ACC112 (cell line): ENCODE measurements at regions not wholly inside any gene's neighbourhood (a gene's known extent, or its start where the extent isn't known, plus 50 kb on each side); places are given as distances from the start of the nearest gene placed in this dataset.

Experiments used
- H2AFZ ChIP-seq: fragments of 200-600 bp; sonication (generic); one replicate; pipeline ENCODE4 v1.6.0; 2017; ENCODE audit warnings: antibody characterized with exemption, low read length; ENCODE audit not compliant: unreplicated experiment
- H3K27ac ChIP-seq: fragments of 200-600 bp; sonication (generic); 2 replicates; pipeline ENCODE4 v1.5.1; 2014; ENCODE audit warnings: low read depth, mild to moderate bottlenecking, antibody characterized with exemption, low read length, moderate library complexity
- H3K27me3 ChIP-seq: fragments of 200-600 bp; sonication (generic); 2 replicates; pipeline ENCODE4 v1.6.1; 2014; ENCODE audit warnings: mild to moderate bottlenecking, antibody characterized with exemption, low read length, moderate library complexity, mixed read lengths; ENCODE audit not compliant: insufficient read depth
- H3K36me3 ChIP-seq: fragments of 200-600 bp; sonication (generic); 2 replicates; pipeline ENCODE4 v1.6.1; 2016; ENCODE audit warnings: mild to moderate bottlenecking, antibody characterized with exemption, low read length, moderate library complexity, mixed read lengths; ENCODE audit not compliant: insufficient read depth
- H3K4me1 ChIP-seq: fragments of 200-600 bp; sonication (generic); one replicate; pipeline ENCODE4 v1.6.1; 2016; ENCODE audit warnings: low read length, mixed read lengths; ENCODE audit not compliant: insufficient read depth, unreplicated experiment, control insufficient read depth
- H3K4me3 ChIP-seq: fragments of 200-600 bp; sonication (generic); 2 replicates; pipeline ENCODE4 v1.5.1; 2014; ENCODE audit warnings: mild to moderate bottlenecking, low read depth, low read length
- H3K79me2 ChIP-seq: fragments of 200-600 bp; sonication (generic); one replicate; pipeline ENCODE4 v1.6.0; 2016; ENCODE audit warnings: low read length; ENCODE audit not compliant: control insufficient read depth, unreplicated experiment, insufficient read depth

DNA sequence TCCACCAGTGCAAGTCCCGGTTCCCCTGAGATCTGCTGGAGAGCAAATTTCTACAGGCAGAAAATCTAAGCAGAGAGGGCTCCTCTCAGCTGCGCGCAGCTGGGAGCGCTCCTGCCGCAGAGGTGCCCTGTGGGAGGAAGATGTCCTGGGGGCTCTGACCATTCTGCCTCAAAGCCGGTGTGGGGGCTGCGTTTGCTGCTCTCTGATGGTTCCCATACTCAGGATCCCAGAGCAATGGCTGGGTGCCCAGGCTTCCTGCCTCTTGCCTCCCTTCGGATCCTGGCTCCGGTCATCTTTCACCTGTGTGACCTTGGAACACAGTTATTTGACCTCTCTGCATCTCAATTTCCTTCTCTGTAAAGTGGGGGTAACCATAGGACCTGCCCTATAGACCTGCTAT, 434.2 kb downstream of the ZNF521 start:
- Histone ChIP-seq H3K4me3 (no peak overlapping the region), H3K4me1 (no peaks in the 10 kb centered on the region), H3K27ac (no peak overlapping the region), H3K79me2 (no peaks in the 10 kb centered on the region), H3K36me3 (no peaks in the 10 kb centered on the region), H3K27me3 (peaks cover 17% of the 10 kb centered on the region; the same call in 1 of the 2 replicates), H2AFZ (no peak overlapping the region)

DNA sequence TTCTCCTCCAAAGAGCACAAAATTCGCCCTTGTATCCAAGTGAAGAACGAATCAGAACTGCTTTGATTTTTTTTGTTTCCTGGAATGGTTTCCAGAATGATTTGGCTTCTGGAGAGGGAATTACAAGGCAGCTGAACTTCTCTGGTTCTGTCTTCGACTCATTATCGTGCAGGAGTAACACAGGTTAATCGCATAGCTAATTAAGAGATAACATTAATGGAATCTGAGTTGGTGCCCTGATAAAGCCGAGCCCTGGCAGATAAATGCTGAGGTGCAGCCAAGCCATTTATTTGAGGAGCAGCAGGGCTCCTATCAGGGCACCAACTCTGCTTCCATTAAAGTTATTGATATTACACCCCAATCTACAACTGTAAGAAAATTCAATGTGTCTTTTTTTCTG, 433.7 kb downstream of the ZNF521 start:
- Histone ChIP-seq H2AFZ (no peak overlapping the region), H3K79me2 (no peaks in the 10 kb centered on the region), H3K4me1 (no peaks in the 10 kb centered on the region), H3K27me3 (peaks cover 13% of the 10 kb centered on the region; the same call in 1 of the 2 replicates), H3K36me3 (no peaks in the 10 kb centered on the region), H3K4me3 (no peak overlapping the region), H3K27ac (no peak overlapping the region)

DNA sequence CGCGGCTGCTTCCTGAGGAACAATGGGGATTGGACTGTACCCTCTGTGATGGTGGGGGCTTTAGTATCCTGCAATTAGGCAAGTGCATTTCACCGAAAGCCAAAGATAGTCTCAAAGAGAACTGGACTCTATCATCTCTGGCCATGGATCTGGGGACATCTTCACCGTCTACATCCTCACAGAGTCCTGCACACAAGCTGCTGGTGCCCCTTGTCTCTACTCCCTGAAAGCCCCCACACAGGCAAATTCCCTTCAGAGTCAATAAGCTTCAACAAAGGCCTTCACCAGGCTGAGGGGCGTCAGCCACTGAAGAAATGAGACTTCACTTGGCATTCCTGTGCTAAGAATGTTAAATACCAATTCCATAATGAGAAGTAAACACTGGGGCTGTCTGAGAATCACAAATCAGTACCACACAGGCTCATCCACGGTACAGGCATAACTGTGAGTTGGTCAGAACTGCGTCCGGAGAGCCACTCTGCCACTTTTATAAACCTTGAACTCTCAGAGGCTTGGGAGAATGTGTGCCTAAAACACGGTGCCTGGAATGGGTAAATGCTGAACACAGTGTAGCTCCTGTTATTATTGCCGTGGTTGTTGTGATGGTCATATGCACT, 432.7 kb downstream of the ZNF521 start:
- Histone ChIP-seq H3K4me3 (no peak overlapping the region), H3K79me2 (no peaks in the 10 kb centered on the region), H3K4me1 (no peaks in the 10 kb centered on the region), H3K36me3 (no peaks in the 10 kb centered on the region), H3K27me3 (peaks cover 19% of the 10 kb centered on the region), H2AFZ (no peak overlapping the region), H3K27ac (no peak overlapping the region)

DNA sequence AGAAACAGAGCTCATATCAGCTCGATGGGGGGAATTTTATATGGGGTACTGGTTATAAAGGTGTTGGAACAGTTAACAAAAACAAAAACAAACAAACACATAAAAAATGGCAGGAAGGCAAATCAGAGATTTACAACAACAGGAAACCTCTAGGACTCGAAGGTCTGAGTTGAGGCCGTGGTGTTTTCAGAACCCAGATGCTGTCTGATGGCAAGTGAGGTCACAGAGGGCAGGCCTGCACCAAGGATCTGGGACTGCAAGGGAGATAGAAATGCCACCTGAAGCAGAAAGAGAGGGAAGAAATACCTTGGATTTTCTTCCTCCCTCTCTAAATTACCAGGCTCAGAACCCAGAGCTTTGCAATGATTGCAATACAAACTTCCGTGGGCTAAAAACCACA, 429.5 kb downstream of the ZNF521 start:
- H3K27ac ChIP-seq: no peak overlapping the region
- no peaks in the 10 kb centered on the region for H3K36me3 ChIP-seq
- H3K4me1 ChIP-seq: no peaks in the 10 kb centered on the region
- no peak overlapping the region for H2AFZ ChIP-seq
- no peaks in the 10 kb centered on the region for H3K79me2 ChIP-seq
- peaks cover 19% of the 10 kb centered on the region for H3K27me3 ChIP-seq
- H3K4me3 ChIP-seq: no peak overlapping the region

DNA sequence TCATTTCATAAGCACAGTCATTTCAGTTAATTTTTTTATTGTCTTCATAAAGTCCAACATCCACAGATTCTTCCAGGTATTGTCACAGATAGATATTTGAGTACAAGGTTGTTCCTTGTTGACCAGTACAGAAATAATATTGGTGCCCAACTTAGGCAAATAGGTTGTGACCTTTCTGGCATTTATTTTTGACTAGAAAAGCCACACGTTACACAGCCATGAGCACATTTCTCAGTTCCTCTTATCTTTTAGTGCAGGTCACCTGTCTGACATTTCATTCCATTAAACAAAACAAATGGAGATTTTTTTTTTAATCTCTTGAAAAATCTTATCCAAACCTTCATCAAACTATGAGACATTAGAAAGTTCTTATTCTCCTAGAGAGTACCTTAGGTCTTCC, 428.8 kb downstream of the ZNF521 start:
- Histone ChIP-seq H3K4me3 (no peak overlapping the region), H3K27ac (no peak overlapping the region), H3K36me3 (no peaks in the 10 kb centered on the region), H3K27me3 (peaks cover 17% of the 10 kb centered on the region), H3K4me1 (no peaks in the 10 kb centered on the region), H2AFZ (no peak overlapping the region), H3K79me2 (no peaks in the 10 kb centered on the region)

DNA sequence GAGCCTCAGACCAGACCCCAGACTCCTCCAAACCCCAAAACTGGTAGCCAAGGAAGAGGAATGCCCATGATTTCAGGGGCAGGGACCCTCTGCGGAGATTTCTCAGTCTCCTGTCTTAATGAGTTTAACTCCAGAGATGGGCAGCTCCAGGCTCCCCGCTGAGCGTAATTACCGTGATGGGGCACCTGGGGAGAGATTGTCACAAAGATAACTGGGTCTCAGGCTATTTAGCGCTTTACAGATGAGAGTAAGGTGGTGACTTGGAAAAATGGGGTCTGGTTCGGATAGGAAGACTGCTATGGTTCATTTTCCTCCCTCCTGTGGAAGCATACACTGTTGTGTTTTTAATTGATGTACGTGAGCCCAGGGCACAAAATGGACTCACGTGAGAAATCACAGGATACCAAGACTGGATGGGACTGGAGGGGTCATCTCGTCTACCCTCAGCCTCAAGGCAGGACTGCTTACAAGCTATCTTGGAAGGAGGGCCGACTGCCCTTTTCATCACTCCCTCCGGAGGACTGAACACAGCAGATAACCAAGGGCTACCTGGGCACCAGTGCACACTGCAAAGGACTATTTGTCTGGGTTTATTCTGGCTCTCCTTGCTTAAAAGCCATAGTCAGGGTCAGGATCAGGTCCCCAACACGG, 427.8 kb downstream of the ZNF521 start:
- Histone ChIP-seq H3K36me3 (no peaks in the 10 kb centered on the region), H2AFZ (no peak overlapping the region), H3K4me1 (no peaks in the 10 kb centered on the region), H3K4me3 (no peak overlapping the region), H3K79me2 (no peaks in the 10 kb centered on the region), H3K27ac (no peak overlapping the region), H3K27me3 (peaks cover 9% of the 10 kb centered on the region)

DNA sequence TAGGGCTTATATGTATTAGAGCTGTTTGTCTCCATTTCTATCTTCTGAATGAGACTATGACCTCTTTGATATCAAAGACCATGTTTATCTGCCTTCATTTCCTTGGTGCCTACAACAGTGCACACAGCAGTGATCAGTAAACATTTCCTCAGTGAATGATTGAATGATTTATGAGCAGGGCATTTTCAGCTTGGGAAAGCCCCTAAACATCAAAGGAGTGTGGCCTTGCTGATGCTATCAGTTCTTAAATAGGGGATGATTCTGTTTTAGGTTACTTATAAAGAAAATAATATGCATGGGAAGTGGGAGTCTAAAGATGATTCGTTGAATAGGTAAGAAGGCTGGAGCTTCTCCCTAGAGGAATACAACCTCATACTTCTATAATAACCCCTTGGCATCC, 425.3 kb downstream of the ZNF521 start:
- Histone ChIP-seq H3K79me2 (no peaks in the 10 kb centered on the region), H3K4me3 (no peak overlapping the region), H2AFZ (no peak overlapping the region), H3K36me3 (no peaks in the 10 kb centered on the region), H3K27me3 (peaks cover 8% of the 10 kb centered on the region), H3K27ac (no peak overlapping the region), H3K4me1 (no peaks in the 10 kb centered on the region)

DNA sequence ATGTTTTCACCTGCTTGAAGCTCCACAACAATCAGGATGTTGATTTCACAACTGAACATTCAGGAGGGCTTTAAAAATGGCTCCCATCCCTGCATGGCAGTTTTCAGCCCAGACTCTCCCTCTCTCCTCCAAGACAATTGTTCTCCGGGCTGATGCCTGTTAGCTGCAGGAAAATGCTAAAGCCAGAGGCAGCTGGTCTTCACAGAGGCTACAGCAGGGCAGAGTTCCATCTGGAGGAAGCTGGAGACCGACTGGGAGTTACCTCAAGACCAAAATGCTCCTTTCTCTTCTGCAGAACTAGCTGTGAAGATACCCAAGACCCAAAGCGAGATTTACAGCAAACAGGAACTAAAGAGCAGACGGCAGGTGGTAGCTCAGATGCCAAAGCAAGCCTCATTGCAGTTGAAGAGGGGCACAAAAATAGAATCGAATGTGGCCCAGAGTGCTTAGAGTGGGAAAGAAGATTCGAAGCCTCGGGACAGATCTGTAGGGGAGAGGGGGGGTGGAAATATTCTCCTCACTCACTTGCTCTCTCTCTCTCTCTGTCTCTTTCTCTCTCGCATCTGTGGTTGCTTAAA, 423.6 kb downstream of the ZNF521 start:
- Histone ChIP-seq H3K36me3 (no peaks in the 10 kb centered on the region), H3K27ac (no peak overlapping the region), H3K4me3 (no peak overlapping the region), H3K79me2 (no peaks in the 10 kb centered on the region), H2AFZ (no peak overlapping the region), H3K27me3 (peaks cover 8% of the 10 kb centered on the region), H3K4me1 (no peaks in the 10 kb centered on the region)

DNA sequence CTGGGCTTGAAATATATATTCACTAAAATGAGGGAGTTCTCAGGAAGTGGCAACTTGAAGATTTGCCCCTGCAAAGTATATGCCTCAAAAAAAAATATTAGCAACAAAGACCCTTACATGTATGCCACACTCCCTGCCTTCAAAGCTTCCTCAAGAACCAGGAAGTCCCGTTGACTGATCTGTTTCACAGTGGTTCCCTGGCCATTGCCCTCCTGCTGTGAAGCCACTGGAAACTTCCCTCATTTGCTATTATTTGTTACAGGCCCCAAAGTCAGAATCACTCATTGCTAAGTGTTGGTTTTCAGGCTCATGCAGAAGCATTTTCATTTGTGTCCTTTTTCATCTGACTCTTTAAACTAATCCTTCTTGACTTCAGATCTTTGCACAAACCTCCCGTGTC, 421.5 kb downstream of the ZNF521 start:
- Histone ChIP-seq H3K4me1 (no peaks in the 10 kb centered on the region), H3K4me3 (no peak overlapping the region), H3K27ac (no peak overlapping the region), H3K27me3 (no peaks in the 10 kb centered on the region), H3K36me3 (no peaks in the 10 kb centered on the region), H3K79me2 (no peaks in the 10 kb centered on the region), H2AFZ (no peak overlapping the region)

DNA sequence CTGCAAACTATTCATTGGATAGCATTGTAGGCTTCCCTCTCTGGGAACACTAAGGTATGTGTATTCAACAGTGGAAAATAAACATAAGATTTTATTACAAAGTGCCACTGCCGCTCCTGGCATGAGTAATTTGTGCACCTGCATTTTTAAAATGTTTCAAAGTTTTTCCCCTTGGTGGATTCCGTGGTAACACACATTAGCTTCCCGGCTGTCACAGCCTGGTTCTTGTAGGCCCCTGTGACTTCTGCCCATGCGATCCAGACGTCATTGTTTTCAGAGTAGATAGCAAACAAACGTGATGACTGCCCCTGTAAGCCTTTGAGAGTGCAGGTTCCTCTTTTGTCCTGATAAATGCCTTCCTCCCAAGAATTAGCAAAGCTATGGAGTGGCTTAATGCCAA, 421.0 kb downstream of the ZNF521 start:
- no peaks in the 10 kb centered on the region for H3K4me1 ChIP-seq
- H3K4me3 ChIP-seq: no peak overlapping the region
- no peak overlapping the region for H3K27ac ChIP-seq
- no peaks in the 10 kb centered on the region for H3K36me3 ChIP-seq
- H2AFZ ChIP-seq: no peak overlapping the region
- H3K79me2 ChIP-seq: no peaks in the 10 kb centered on the region
- H3K27me3 ChIP-seq: no peaks in the 10 kb centered on the region

DNA sequence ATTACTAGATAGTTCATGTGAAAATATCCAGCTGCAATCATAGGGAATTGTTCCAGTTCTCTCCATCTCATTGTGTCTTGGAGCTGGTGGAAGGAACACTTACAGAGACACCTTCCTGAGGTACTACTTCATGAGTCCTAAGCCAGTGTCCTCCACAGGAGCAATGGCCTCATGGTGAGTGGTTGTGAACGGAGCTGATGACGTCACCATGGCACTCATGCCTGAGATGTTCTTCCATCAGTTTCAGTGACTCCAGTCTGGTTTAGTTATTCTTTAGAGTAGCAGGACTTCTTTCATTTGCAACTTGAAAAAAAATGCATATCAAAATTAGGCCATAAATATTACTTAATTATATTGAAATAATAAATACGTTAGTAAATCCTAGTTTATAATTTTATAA, 418.6 kb downstream of the ZNF521 start:
- no peaks in the 10 kb centered on the region for H3K36me3 ChIP-seq
- no peak overlapping the region for H3K27ac ChIP-seq
- H3K4me1 ChIP-seq: no peaks in the 10 kb centered on the region
- H3K79me2 ChIP-seq: no peaks in the 10 kb centered on the region
- no peak overlapping the region for H3K4me3 ChIP-seq
- H3K27me3 ChIP-seq: peaks cover 2% of the 10 kb centered on the region; the same call in 1 of the 2 replicates
- no peak overlapping the region for H2AFZ ChIP-seq
